Tibial artery (tissue), 4 donors: ENCODE measurements at regions not wholly inside any gene's neighbourhood (a gene's known extent, or its start where the extent isn't known, plus 50 kb on each side); places are given as distances from the start of the nearest gene placed in this dataset.
"Not testable (repeated sequence)": the region's sequence is repeated elsewhere in the genome, so short reads cannot be mapped to it uniquely, and the experiment has no call there.

Experiments
- DNase-seq, 2 donors: peaks; one replicate each; pipeline ENCODE4 v3.0.0-alpha.2; 2019
- H3K27ac ChIP-seq, 2 donors: fragments of 200-600 bp; sonication (generic) in 1 of 2; 1 replicate in 1 of 2; 2 replicates in 1 of 2; pipeline ENCODE4 v1.5.1; 2018 to 2019; ENCODE audit warnings: mild to moderate bottlenecking in 1 of 2
- H3K27me3 ChIP-seq, 2 donors: fragments of 200-600 bp; sonication (generic) in 1 of 2; one replicate each; pipeline versions ENCODE4 v1.5.1 to v1.6.0; 2016 to 2019
- H3K36me3 ChIP-seq, 3 donors: fragments of 200-600 bp; sonication (generic) in 2 of 3; one replicate each; pipeline ENCODE4 v1.5.1; 2016 to 2019; ENCODE audit warnings: mild to moderate bottlenecking in 2 of 3
- H3K4me1 ChIP-seq, 4 donors: fragments of 200-600 bp; sonication (generic) in 2 of 4; 1 replicate in 3 of 4; 2 replicates in 1 of 4; pipeline ENCODE4 v1.5.1; 2016 to 2019
- H3K4me3 ChIP-seq, 2 donors: fragments of 200-600 bp; sonication (generic) in 1 of 2; 1 replicate in 1 of 2; 2 replicates in 1 of 2; pipeline ENCODE4 v1.5.1; 2018 to 2019; ENCODE audit warnings: mild to moderate bottlenecking in 2 of 2
- H3K9me3 ChIP-seq, 3 donors: fragments of 200-600 bp; sonication (generic) in 1 of 3; one replicate each; pipeline ENCODE4 v1.5.1; 2016 to 2019
- intact Hi-C: fragments of 100-400 bp; cut with DNase I; formaldehyde crosslinking; loops from one replicate; pipeline ENCODE4 v1.15.0; 2023; ENCODE audit warnings: low total_unique reads

- DNase-seq, H3K9me3 ChIP-seq, H3K36me3 ChIP-seq, H3K4me1 ChIP-seq, H3K4me3 ChIP-seq, H3K27ac ChIP-seq, intact Hi-C loops, H3K27me3 ChIP-seq: not testable (repeated sequence)
Observed at GRCh38 chr9:66837242-66837937, 63.1 kb upstream of the ZNF658 start.
